ENCODE measurements at regions not wholly inside any gene's neighbourhood (a gene's known extent, or its start where the extent isn't known, plus 50 kb on each side); places are given as distances from the start of the nearest gene placed in this dataset.

DNA sequence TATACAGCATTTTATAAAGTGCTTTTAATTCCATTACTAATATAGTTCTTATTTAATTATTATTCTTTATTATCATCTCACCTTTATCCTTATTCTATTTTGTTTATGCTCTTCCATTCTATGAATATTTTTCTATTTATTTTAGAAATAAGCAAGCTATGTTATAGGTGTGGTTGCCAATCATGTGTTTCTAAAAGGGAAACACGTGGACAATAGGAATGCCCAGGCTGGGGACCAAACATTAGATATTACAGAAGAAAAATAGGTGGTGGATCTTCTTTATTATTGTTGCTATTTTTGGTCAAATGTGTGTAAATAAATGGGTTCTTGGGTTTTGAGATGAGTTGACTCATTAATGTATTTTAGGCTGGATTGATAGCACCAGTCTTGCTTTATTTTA, 438.3 kb downstream of the RAB38 start:
- Histone ChIP-seq H3K27ac (ENCODE audit: low read depth in 1 of 2, low read length in 2 of 2) (no peak overlapping the region), H3K36me3 (ENCODE audit: control insufficient read depth in 4 of 4, insufficient read depth in 3 of 4, low read depth in 1 of 4, low read length in 3 of 4) (no peaks in the 10 kb centered on the region), H3K27me3 (ENCODE audit: control insufficient read depth in 4 of 4, insufficient read depth in 4 of 4, low read length in 3 of 4) (no peaks in the 10 kb centered on the region), H3K4me3 (ENCODE audit: low read depth in 1 of 3, low read length in 3 of 3) (no peak overlapping the region), H3K4me1 (ENCODE audit: control insufficient read depth in 4 of 4, insufficient read depth in 4 of 4, low read length in 3 of 4) (peaks cover 0 to 1% (median 0%) of the 10 kb centered on the region in 4 donors), H3K9ac (ENCODE audit: low read depth in 1 of 2, low read length in 2 of 2) (no peak overlapping the region), H3K9me3 (ENCODE audit: control insufficient read depth in 4 of 4, low read length in 3 of 4) (no peaks in the 10 kb centered on the region)
- WGBS, result 70% methylated on average over 1 of the region's 1 CpG
- TF ChIP-seq GABPA (IDR thresholded peaks at IDR 0.05 in 1 of 2, conservative IDR thresholded peaks at IDR 0.05 in 1 of 2) (no peak), JUND (IDR thresholded peaks at IDR 0.05) (no peak), NR2F2 (IDR thresholded peaks at IDR 0.05) (no peak), YY1 (IDR thresholded peaks at IDR 0.05) (no peak), EGR1 (IDR thresholded peaks at IDR 0.05; ENCODE audit: low read depth in 2 of 2) (no peak), ZBTB33 (IDR thresholded peaks at IDR 0.05) (no peak), REST (IDR thresholded peaks at IDR 0.05) (no peak), TAF1 (conservative IDR thresholded peaks at IDR 0.05) (no peak), ATF3 (IDR thresholded peaks at IDR 0.05) (no peak), FOXA2 (IDR thresholded peaks at IDR 0.05) (no peak), HNF4A (conservative IDR thresholded peaks at IDR 0.05) (no peak), HNF4G (IDR thresholded peaks at IDR 0.05) (no peak)
- DNase-seq (ENCODE audit: low spot score), result no peak

- 71% methylated on average over 3 of the region's 3 CpGs for WGBS
Measured at GRCh38 chr11:87726506-87726905, 448.7 kb downstream of the RAB38 start.

More at GRCh38 chr11:87726506-87726905, 448.7 kb downstream of the RAB38 start:
- DNase-seq (ENCODE audit: low spot score), result no peak
- no peaks in the 10 kb centered on the region for H3K36me3 ChIP-seq (ENCODE audit: control insufficient read depth in 4 of 4, insufficient read depth in 3 of 4, low read depth in 1 of 4, low read length in 3 of 4)
- no peaks in the 10 kb centered on the region for H3K9me3 ChIP-seq (ENCODE audit: control insufficient read depth in 4 of 4, low read length in 3 of 4)
- H3K4me1 ChIP-seq (ENCODE audit: control insufficient read depth in 4 of 4, insufficient read depth in 4 of 4, low read length in 3 of 4), result no peaks in the 10 kb centered on the region
- H3K27me3 ChIP-seq (ENCODE audit: control insufficient read depth in 4 of 4, insufficient read depth in 4 of 4, low read length in 3 of 4), result no peaks in the 10 kb centered on the region
- no peak overlapping the region for H3K4me3 ChIP-seq (ENCODE audit: low read depth in 1 of 3, low read length in 3 of 3)
- TF ChIP-seq JUND (IDR thresholded peaks at IDR 0.05) (no peak), TAF1 (conservative IDR thresholded peaks at IDR 0.05) (no peak), HNF4G (IDR thresholded peaks at IDR 0.05) (no peak), RXRA (IDR thresholded peaks at IDR 0.05) (no peak), REST (IDR thresholded peaks at IDR 0.05) (no peak)
- no peak overlapping the region for H3K27ac ChIP-seq (ENCODE audit: low read depth in 1 of 2, low read length in 2 of 2)
- no peak overlapping the region for H3K9ac ChIP-seq (ENCODE audit: low read depth in 1 of 2, low read length in 2 of 2)

All from liver (tissue), 7 donors.